ENCODE measurements at regions not wholly inside any gene's neighbourhood (a gene's known extent, or its start where the extent isn't known, plus 50 kb on each side); places are given as distances from the start of the nearest gene placed in this dataset.
"Not testable (repeated sequence)": the region's sequence is repeated elsewhere in the genome, so short reads cannot be mapped to it uniquely, and the experiment has no call there.

GRCh38 chr14:105659255-105659654, 132.9 kb downstream of the TMEM121 start:
- not testable (repeated sequence) for TF ChIP-seq CTCF, POLR2A (IDR thresholded peaks at IDR 0.05)
